ENCODE measurements at regions not wholly inside any gene's neighbourhood (a gene's known extent, or its start where the extent isn't known, plus 50 kb on each side); places are given as distances from the start of the nearest gene placed in this dataset.

DNA sequence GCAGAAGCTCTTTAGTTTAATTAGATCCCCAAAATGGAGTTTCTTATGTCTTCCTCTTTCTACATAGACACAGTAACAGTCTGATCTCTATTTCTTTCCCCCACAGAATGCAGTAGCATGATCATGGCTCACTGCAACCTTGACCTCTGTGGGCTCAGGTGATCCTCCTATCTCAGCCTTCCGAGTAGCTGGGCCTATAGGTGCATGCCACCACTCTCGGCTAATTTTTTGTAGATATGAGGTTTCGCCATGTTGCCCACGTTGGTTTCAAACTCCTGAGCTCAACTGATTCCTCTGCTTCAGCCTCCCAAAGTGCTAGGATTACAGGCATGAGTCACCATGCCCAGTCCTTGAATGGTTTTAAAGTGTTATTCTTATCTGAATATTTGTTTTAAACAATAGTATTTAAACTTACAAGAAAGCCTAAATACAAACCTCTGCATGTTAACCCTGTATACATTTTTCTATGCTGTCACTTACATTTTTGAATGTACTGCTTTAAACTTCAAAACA, 120.6 kb downstream of the GOSR1 start (continued):
- TF ChIP-seq SOX13 (IDR thresholded peaks at IDR 0.05) = no peak
- peak in 1 of 2 experiments; percentile 5; a peak in 1 of 4 replicates for TF ChIP-seq SOX13 (CRISPR knock-in tag; conservative IDR thresholded peaks at IDR 0.05 in 1 of 2, IDR thresholded peaks at IDR 0.05 in 1 of 2)
- TF ChIP-seq CCAR2 (optimal IDR thresholded peaks at IDR 0.05; ENCODE audit: low read depth, low read length) = no peak
- no peak for TF ChIP-seq NKX3-1 (CRISPR knock-in tag; IDR thresholded peaks at IDR 0.05)
- peak; percentile 64 for TF ChIP-seq ZMYM4 (CRISPR knock-in tag; IDR thresholded peaks at IDR 0.05)
- TF ChIP-seq CENPX (CRISPR knock-in tag; IDR thresholded peaks at IDR 0.05) = no peak
- TF ChIP-seq, protein P1, sequence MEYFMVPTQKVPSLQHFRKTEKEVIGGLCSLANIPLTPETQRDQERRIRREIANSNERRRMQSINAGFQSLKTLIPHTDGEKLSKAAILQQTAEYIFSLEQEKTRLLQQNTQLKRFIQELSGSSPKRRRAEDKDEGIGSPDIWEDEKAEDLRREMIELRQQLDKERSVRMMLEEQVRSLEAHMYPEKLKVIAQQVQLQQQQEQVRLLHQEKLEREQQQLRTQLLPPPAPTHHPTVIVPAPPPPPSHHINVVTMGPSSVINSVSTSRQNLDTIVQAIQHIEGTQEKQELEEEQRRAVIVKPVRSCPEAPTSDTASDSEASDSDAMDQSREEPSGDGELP (IDR thresholded peaks at IDR 0.05; ENCODE audit: borderline replicate concordance, low read depth) = no peak
- TF ChIP-seq TCF12 (IDR thresholded peaks at IDR 0.05) = no peak
- TF ChIP-seq TCF12 (CRISPR knock-in tag; IDR thresholded peaks at IDR 0.05) = no peak
- TF ChIP-seq, protein P2, sequence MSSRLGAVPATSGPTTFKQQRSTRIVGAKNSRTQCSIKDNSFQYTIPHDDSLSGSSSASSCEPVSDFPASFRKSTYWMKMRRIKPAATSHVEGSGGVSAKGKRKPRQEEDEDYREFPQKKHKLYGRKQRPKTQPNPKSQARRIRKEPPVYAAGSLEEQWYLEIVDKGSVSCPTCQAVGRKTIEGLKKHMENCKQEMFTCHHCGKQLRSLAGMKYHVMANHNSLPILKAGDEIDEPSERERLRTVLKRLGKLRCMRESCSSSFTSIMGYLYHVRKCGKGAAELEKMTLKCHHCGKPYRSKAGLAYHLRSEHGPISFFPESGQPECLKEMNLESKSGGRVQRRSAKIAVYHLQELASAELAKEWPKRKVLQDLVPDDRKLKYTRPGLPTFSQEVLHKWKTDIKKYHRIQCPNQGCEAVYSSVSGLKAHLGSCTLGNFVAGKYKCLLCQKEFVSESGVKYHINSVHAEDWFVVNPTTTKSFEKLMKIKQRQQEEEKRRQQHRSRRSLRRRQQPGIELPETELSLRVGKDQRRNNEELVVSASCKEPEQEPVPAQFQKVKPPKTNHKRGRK (CRISPR knock-in tag; IDR thresholded peaks at IDR 0.05) = no peak
- TF ChIP-seq, protein P3, sequence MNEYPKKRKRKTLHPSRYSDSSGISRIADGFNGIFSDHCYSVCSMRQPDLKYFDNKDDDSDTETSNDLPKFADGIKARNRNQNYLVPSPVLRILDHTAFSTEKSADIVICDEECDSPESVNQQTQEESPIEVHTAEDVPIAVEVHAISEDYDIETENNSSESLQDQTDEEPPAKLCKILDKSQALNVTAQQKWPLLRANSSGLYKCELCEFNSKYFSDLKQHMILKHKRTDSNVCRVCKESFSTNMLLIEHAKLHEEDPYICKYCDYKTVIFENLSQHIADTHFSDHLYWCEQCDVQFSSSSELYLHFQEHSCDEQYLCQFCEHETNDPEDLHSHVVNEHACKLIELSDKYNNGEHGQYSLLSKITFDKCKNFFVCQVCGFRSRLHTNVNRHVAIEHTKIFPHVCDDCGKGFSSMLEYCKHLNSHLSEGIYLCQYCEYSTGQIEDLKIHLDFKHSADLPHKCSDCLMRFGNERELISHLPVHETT (CRISPR knock-in tag; conservative IDR thresholded peaks at IDR 0.05) = no peak
- peak; percentile 35; the same call in 1 of the 2 replicates for TF ChIP-seq SALL1 (CRISPR knock-in tag; IDR thresholded peaks at IDR 0.05)
- no peak for TF ChIP-seq ZBTB7B (CRISPR knock-in tag; IDR thresholded peaks at IDR 0.05)
- TF ChIP-seq ZFX (CRISPR knock-in tag; IDR thresholded peaks at IDR 0.05; ENCODE audit: low read depth) = peak; percentile 25; the same call in 1 of the 2 replicates
- TF ChIP-seq RXRB (CRISPR knock-in tag; IDR thresholded peaks at IDR 0.05; ENCODE audit: borderline replicate concordance) = peak; percentile 48; the same call in 1 of the 2 replicates
- TF ChIP-seq ZNF292 (CRISPR knock-in tag; IDR thresholded peaks at IDR 0.05; ENCODE audit: borderline replicate concordance, low read depth) = 0 out of 2 replicates have a peak, but pooled peaks have one; percentile 24
- no peak for TF ChIP-seq ZNF160 (CRISPR knock-in tag; IDR thresholded peaks at IDR 0.05)
- TF ChIP-seq KDM3A (CRISPR knock-in tag; IDR thresholded peaks at IDR 0.05; ENCODE audit: low read depth) = no peak
- TF ChIP-seq SNAPC2 (CRISPR knock-in tag; IDR thresholded peaks at IDR 0.05) = no peak
- TF ChIP-seq, protein P4, sequence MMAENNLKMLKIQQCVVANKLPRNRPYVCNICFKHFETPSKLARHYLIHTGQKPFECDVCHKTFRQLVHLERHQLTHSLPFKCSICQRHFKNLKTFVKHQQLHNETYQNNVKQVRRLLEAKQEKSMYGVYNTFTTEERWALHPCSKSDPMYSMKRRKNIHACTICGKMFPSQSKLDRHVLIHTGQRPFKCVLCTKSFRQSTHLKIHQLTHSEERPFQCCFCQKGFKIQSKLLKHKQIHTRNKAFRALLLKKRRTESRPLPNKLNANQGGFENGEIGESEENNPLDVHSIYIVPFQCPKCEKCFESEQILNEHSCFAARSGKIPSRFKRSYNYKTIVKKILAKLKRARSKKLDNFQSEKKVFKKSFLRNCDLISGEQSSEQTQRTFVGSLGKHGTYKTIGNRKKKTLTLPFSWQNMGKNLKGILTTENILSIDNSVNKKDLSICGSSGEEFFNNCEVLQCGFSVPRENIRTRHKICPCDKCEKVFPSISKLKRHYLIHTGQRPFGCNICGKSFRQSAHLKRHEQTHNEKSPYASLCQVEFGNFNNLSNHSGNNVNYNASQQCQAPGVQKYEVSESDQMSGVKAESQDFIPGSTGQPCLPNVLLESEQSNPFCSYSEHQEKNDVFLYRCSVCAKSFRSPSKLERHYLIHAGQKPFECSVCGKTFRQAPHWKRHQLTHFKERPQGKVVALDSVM (CRISPR knock-in tag; IDR thresholded peaks at IDR 0.05) = 0 out of 2 replicates have a peak, but pooled peaks have one; percentile 20
- no peak for TF ChIP-seq SMAD1 (CRISPR knock-in tag; IDR thresholded peaks at IDR 0.05; ENCODE audit: borderline replicate concordance, low read depth)
- TF ChIP-seq SAP130 (CRISPR knock-in tag; IDR thresholded peaks at IDR 0.05; ENCODE audit: low read depth) = peak; percentile 44; the same call in 1 of the 2 replicates
